ENCODE measurements at regions not wholly inside any gene's neighbourhood (a gene's known extent, or its start where the extent isn't known, plus 50 kb on each side); places are given as distances from the start of the nearest gene placed in this dataset.
"Not testable (repeated sequence)": the region's sequence is repeated elsewhere in the genome, so short reads cannot be mapped to it uniquely, and the experiment has no call there.

GRCh38 chr1:145475962-145476361 is 50.6 kb upstream of the NBPF20 start:
- TF ChIP-seq, protein P1, sequence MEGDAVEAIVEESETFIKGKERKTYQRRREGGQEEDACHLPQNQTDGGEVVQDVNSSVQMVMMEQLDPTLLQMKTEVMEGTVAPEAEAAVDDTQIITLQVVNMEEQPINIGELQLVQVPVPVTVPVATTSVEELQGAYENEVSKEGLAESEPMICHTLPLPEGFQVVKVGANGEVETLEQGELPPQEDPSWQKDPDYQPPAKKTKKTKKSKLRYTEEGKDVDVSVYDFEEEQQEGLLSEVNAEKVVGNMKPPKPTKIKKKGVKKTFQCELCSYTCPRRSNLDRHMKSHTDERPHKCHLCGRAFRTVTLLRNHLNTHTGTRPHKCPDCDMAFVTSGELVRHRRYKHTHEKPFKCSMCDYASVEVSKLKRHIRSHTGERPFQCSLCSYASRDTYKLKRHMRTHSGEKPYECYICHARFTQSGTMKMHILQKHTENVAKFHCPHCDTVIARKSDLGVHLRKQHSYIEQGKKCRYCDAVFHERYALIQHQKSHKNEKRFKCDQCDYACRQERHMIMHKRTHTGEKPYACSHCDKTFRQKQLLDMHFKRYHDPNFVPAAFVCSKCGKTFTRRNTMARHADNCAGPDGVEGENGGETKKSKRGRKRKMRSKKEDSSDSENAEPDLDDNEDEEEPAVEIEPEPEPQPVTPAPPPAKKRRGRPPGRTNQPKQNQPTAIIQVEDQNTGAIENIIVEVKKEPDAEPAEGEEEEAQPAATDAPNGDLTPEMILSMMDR (IDR thresholded peaks at IDR 0.05; ENCODE audit: borderline replicate concordance, extremely low read depth, low read length, poor library complexity, severe bottlenecking), result not testable (repeated sequence)
- TF ChIP-seq EZH2 (IDR thresholded peaks at IDR 0.05; ENCODE audit: borderline replicate concordance, low read depth, low read length, severe bottlenecking), result not testable (repeated sequence)
